ENCODE measurements at regions not wholly inside any gene's neighbourhood (a gene's known extent, or its start where the extent isn't known, plus 50 kb on each side); places are given as distances from the start of the nearest gene placed in this dataset.

- no peaks in the 10 kb centered on the region for H4K20me1 ChIP-seq (ENCODE audit: insufficient read depth)
- no peaks in the 10 kb centered on the region for H3K36me3 ChIP-seq (ENCODE audit: insufficient read depth, low read length)
- no peak overlapping the region for H3K4me2 ChIP-seq (ENCODE audit: low read length)
- H3F3A ChIP-seq (ENCODE audit: insufficient read depth, low read length, poor library complexity, severe bottlenecking): no peaks in the 10 kb centered on the region
- H3K4me3 ChIP-seq (ENCODE audit: low read length): no peak overlapping the region
- no peak overlapping the region for H3K9ac ChIP-seq (ENCODE audit: low read length)
- no peaks in the 10 kb centered on the region for H3K79me2 ChIP-seq (replicated peaks; ENCODE audit: insufficient read depth, low read length)
- TF ChIP-seq MXI1 (conservative IDR thresholded peaks at IDR 0.05; ENCODE audit: poor library complexity, severe bottlenecking): no peak
- TF ChIP-seq RAD21 (conservative IDR thresholded peaks at IDR 0.05): no peak
- TF ChIP-seq POLR2AphosphoS5 (IDR thresholded peaks at IDR 0.05): no peak
- TF ChIP-seq SMC3 (conservative IDR thresholded peaks at IDR 0.05; ENCODE audit: poor library complexity): no peak
- TF ChIP-seq TAF1 (IDR thresholded peaks at IDR 0.05; ENCODE audit: low read depth): no peak
- no peak for TF ChIP-seq EZH2 (IDR thresholded peaks at IDR 0.05; ENCODE audit: borderline replicate concordance, insufficient read depth, low read length, poor library complexity, severe bottlenecking)
- TF ChIP-seq EP300 (conservative IDR thresholded peaks at IDR 0.05; ENCODE audit: poor library complexity, severe bottlenecking): no peak
- TF ChIP-seq, protein P1, sequence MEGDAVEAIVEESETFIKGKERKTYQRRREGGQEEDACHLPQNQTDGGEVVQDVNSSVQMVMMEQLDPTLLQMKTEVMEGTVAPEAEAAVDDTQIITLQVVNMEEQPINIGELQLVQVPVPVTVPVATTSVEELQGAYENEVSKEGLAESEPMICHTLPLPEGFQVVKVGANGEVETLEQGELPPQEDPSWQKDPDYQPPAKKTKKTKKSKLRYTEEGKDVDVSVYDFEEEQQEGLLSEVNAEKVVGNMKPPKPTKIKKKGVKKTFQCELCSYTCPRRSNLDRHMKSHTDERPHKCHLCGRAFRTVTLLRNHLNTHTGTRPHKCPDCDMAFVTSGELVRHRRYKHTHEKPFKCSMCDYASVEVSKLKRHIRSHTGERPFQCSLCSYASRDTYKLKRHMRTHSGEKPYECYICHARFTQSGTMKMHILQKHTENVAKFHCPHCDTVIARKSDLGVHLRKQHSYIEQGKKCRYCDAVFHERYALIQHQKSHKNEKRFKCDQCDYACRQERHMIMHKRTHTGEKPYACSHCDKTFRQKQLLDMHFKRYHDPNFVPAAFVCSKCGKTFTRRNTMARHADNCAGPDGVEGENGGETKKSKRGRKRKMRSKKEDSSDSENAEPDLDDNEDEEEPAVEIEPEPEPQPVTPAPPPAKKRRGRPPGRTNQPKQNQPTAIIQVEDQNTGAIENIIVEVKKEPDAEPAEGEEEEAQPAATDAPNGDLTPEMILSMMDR (IDR thresholded peaks at IDR 0.05; ENCODE audit: poor library complexity, severe bottlenecking): no peak
- no peak for TF ChIP-seq REST (IDR thresholded peaks at IDR 0.05; ENCODE audit: borderline replicate concordance)
- H2AFZ ChIP-seq (ENCODE audit: low read depth, low read length): no peak overlapping the region
- no peaks in the 10 kb centered on the region for H3K27me3 ChIP-seq (ENCODE audit: insufficient read depth, low read depth, low read length)
- H3K27ac ChIP-seq (ENCODE audit: low read length): no peak overlapping the region
- no peaks in the 10 kb centered on the region for H3K9me3 ChIP-seq (ENCODE audit: low read length)
- H3K9me2 ChIP-seq (ENCODE audit: insufficient read depth, low read length): no peaks in the 10 kb centered on the region
Observed at GRCh38 chr1:227422581-227422980, 104.3 kb upstream of the CDC42BPA start.

GRCh38 chr1:227420147-227420546, 101.9 kb upstream of the CDC42BPA start:
- Histone ChIP-seq H2AFZ (ENCODE audit: low read depth, low read length) (no peak overlapping the region), H4K20me1 (ENCODE audit: insufficient read depth) (no peaks in the 10 kb centered on the region), H3K27me3 (ENCODE audit: insufficient read depth, low read depth, low read length) (no peaks in the 10 kb centered on the region)

More at GRCh38 chr1:227420147-227420546, 101.9 kb upstream of the CDC42BPA start:
- Histone ChIP-seq H3K27ac (ENCODE audit: low read length) (no peak overlapping the region), H3K4me3 (ENCODE audit: low read length) (no peak overlapping the region), H3K4me2 (ENCODE audit: low read length) (no peak overlapping the region), H3K9me3 (ENCODE audit: low read length) (no peaks in the 10 kb centered on the region), H3K9ac (ENCODE audit: low read length) (no peak overlapping the region), H3K79me2 (replicated peaks; ENCODE audit: insufficient read depth, low read length) (no peaks in the 10 kb centered on the region), H3F3A (ENCODE audit: insufficient read depth, low read length, poor library complexity, severe bottlenecking) (no peaks in the 10 kb centered on the region), H3K36me3 (ENCODE audit: insufficient read depth, low read length) (no peaks in the 10 kb centered on the region), H3K9me2 (ENCODE audit: insufficient read depth, low read length) (no peaks in the 10 kb centered on the region)
- TF ChIP-seq RAD21 (conservative IDR thresholded peaks at IDR 0.05) (no peak), MXI1 (conservative IDR thresholded peaks at IDR 0.05; ENCODE audit: poor library complexity, severe bottlenecking) (no peak), EZH2 (IDR thresholded peaks at IDR 0.05; ENCODE audit: borderline replicate concordance, insufficient read depth, low read length, poor library complexity, severe bottlenecking) (no peak), EP300 (conservative IDR thresholded peaks at IDR 0.05; ENCODE audit: poor library complexity, severe bottlenecking) (no peak), TAF1 (IDR thresholded peaks at IDR 0.05; ENCODE audit: low read depth) (no peak), POLR2AphosphoS5 (IDR thresholded peaks at IDR 0.05) (no peak), SMC3 (conservative IDR thresholded peaks at IDR 0.05; ENCODE audit: poor library complexity) (no peak), REST (IDR thresholded peaks at IDR 0.05; ENCODE audit: borderline replicate concordance) (no peak)
- TF ChIP-seq, protein P1 (IDR thresholded peaks at IDR 0.05; ENCODE audit: poor library complexity, severe bottlenecking): no peak

Data from neural cell (in vitro differentiated cells).